Activated naive CD4-positive, alpha-beta T cell treated with anti-CD3 and anti-CD28 coated beads, Interleukin-2, amount 10 ng/mL, durations not matched to agents 7 days and 5 days (primary cell): ENCODE measurements at regions not wholly inside any gene's neighbourhood (a gene's known extent, or its start where the extent isn't known, plus 50 kb on each side); places are given as distances from the start of the nearest gene placed in this dataset.

Experiments used
- CTCF ChIA-PET: fragments of 350-600 bp; sonication (Branson Sonifier 250); formaldehyde crosslinking; loops from one replicate; lab custom pipeline; 2021; ENCODE audit warnings: antibody characterized with exemption; lab: Charles Lee
- DNase-seq: peaks from one replicate; pipeline ENCODE4 v3.0.0-alpha.2; 2020
- H3K27ac Mint-ChIP-seq: one replicate; pipeline ENCODE4 v1.8.0; 2021; ENCODE audit warnings: mild to moderate bottlenecking, moderate library complexity, mixed read lengths
- H3K27me3 Mint-ChIP-seq: one replicate; pipeline ENCODE4 v1.8.0; 2021; ENCODE audit warnings: mild to moderate bottlenecking, mixed read lengths
- H3K36me3 Mint-ChIP-seq: one replicate; pipeline ENCODE4 v1.8.0; 2021; ENCODE audit warnings: mixed read lengths
- H3K4me1 Mint-ChIP-seq: one replicate; pipeline ENCODE4 v1.8.0; 2021; ENCODE audit warnings: mixed read lengths
- H3K4me3 Mint-ChIP-seq: one replicate; pipeline ENCODE4 v1.8.0; 2021; ENCODE audit warnings: mild to moderate bottlenecking, moderate library complexity, mixed read lengths
- H3K9me3 Mint-ChIP-seq: one replicate; pipeline ENCODE4 v1.8.0; 2021; ENCODE audit warnings: mixed read lengths

DNA sequence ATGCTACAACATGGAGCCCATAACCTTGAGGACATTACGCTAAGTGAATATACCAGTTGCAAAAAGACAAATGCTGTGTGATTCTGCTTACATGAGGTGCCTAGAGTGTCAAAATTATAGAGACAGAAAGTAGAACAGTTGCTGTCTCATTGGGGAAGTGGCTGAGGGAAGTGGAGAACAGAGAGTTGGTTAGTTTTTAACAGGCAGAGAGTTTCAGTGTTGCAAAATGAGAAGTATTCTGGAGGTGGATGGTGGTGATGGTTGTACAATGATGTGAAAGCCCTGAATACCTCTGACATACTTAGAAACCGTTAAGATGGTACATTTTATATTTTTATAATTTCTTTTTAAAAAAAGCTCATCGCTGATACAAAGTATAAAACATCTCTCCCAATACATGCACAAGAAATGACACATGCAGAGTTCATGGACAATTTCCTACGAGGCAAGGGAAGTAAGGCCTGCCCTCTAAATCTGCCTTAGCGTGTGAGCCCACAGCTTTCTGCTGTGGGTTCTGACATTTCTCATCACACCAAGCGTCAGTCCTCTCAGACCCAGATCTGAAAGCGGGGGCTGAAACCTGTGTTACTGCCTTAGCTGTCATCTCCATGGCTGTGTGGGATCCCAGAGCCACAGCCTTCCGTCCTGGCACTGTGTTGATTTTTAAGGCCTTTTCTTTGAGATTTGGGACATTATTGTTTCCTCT is 126.0 kb downstream of the RNASET2 start:
- H3K4me1 Mint-ChIP-seq: no peaks in the 10 kb centered on the region
- H3K9me3 Mint-ChIP-seq: peaks cover 2% of the 10 kb centered on the region
- no peak overlapping the region for H3K27ac Mint-ChIP-seq
- no peaks in the 10 kb centered on the region for H3K27me3 Mint-ChIP-seq
- DNase-seq: no peak
- no peak overlapping the region for H3K4me3 Mint-ChIP-seq
- CTCF ChIA-PET: no interaction called here
- no peaks in the 10 kb centered on the region for H3K36me3 Mint-ChIP-seq

DNA sequence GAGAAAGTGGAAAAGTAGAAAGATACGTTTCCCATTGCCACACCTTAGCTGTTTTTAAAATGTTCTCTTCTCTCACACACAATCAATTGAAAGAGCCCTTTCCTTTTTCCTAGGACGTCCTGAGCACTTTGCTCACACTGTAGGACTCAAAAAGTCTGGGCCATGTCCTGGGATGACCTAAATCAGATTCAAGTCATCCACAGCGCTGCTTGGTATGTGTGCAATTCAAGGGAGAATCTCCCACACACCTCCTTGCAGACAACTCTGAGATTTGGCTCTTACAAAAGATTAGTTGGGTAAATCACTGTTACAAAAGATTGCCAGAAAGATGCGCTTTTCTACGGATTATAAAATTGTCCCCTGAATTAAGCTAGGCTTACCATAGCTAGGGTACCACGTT is 130.1 kb downstream of the RNASET2 start:
- H3K4me1 Mint-ChIP-seq: no peaks in the 10 kb centered on the region
- no peaks in the 10 kb centered on the region for H3K9me3 Mint-ChIP-seq
- H3K27ac Mint-ChIP-seq: no peak overlapping the region
- no peak for DNase-seq
- CTCF ChIA-PET: no interaction called here
- H3K27me3 Mint-ChIP-seq: no peaks in the 10 kb centered on the region
- no peak overlapping the region for H3K4me3 Mint-ChIP-seq
- H3K36me3 Mint-ChIP-seq: no peaks in the 10 kb centered on the region

DNA sequence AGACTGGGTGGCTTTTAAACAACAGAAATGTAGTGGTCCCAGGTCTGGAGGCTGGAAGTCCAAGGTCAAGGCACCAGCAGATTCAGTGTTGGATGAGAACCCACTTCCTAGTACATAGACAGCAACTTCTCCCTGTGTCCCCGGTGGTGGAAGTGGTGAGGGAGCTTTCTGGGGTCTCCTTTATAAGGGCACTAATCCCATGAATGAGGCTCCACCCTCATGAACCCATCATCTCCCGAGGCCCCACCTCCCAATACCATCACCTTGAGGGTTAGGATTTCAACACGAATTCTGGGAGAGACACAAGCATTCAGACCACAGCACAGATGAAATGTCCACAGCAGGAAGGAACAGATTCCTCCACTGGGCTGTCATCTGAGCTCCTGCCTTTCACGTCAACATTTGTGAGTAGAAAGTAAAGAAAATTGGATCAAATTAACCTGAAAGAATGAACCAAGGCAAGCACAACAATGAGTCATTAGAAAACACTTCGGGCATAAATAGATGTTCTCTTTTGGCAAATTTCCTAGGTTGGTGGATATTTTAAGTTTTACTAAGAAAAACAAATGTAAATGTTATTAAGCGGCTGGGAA is 130.7 kb downstream of the RNASET2 start:
- CTCF ChIA-PET: no interaction called here
- no peaks in the 10 kb centered on the region for H3K27me3 Mint-ChIP-seq
- H3K36me3 Mint-ChIP-seq: no peaks in the 10 kb centered on the region
- no peak overlapping the region for H3K4me3 Mint-ChIP-seq
- no peak for DNase-seq
- no peak overlapping the region for H3K27ac Mint-ChIP-seq
- H3K9me3 Mint-ChIP-seq: no peaks in the 10 kb centered on the region
- H3K4me1 Mint-ChIP-seq: no peaks in the 10 kb centered on the region

DNA sequence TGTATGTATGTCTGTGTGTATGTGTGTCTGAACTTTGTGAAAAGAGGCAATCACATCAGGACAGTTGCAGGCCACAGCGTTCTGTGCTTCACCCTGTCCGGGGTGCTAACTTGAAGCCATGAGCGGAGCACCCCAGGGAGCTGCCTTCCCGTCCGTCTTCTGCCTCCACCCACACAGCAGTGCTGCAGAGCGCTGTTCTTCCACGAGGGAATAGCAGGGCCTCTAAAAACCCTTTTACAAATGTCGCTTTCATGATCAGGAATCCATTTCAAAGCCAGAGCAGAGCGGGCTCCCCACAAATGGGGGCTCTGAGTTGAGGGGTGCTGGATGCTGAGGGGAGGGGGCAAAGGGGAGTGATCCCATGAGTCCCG is 131.5 kb downstream of the RNASET2 start:
- H3K27ac Mint-ChIP-seq: no peak overlapping the region
- H3K9me3 Mint-ChIP-seq: no peaks in the 10 kb centered on the region
- H3K4me1 Mint-ChIP-seq: no peaks in the 10 kb centered on the region
- CTCF ChIA-PET: no interaction called here
- no peaks in the 10 kb centered on the region for H3K36me3 Mint-ChIP-seq
- H3K27me3 Mint-ChIP-seq: no peaks in the 10 kb centered on the region
- no peak overlapping the region for H3K4me3 Mint-ChIP-seq
- DNase-seq: no peak

DNA sequence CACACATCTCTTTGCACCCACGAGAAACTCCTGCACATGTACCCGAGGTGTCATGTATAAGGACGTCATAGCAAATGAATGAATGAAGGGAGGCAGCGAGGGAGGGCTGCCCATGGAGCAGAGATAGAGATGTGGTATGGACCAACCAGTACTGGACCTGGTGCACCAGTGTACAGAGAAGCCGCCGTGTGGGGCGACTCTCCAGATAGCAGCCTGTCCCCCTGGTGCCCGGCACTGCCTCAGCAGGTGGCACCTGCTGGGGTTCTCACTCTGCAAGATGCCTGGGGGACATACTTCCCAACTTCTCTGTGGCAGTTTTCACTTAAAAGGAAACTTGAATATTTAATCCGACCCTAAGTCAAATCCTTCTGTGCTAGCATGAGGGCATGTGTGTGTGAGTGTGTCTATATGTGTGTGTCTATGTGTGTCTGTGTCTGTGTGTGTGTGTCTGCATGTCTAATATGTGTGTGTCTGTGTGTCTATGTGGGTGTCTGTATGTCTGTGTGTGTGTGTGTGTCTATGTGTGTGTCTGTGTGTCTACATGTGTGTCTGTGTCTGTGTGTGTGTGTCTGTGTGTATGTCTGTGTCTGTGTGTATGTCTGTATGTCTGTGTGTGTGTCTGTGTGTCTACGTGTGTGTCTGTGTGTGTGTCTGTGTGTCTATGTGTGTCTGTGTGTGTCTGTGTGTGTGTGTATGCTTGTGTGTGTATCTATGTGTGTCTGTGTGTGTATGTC is 132.0 kb downstream of the RNASET2 start:
- no peaks in the 10 kb centered on the region for H3K4me1 Mint-ChIP-seq
- no peak overlapping the region for H3K4me3 Mint-ChIP-seq
- no peak for DNase-seq
- H3K27ac Mint-ChIP-seq: no peak overlapping the region
- no peaks in the 10 kb centered on the region for H3K9me3 Mint-ChIP-seq
- CTCF ChIA-PET: no interaction called here
- no peaks in the 10 kb centered on the region for H3K36me3 Mint-ChIP-seq
- H3K27me3 Mint-ChIP-seq: no peaks in the 10 kb centered on the region

DNA sequence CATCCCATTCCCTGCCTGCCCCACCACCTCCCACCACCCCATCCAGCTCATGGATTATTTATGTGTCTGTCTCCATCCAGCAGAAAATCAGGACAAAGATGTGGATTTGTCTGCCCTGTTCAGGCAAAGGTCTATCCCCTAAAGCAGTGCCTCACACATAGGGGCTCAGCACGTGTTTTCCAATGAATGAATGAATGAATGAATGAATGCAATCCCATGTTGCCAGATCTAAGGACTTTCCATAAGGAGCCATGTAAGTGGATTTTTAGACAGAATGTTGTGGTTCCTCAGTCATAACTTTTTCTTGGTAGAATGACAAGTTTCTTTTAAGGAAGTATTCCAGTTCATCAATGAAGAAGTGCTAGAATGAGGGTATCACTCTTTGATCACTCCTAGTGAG is 133.7 kb downstream of the RNASET2 start:
- no peak overlapping the region for H3K4me3 Mint-ChIP-seq
- H3K9me3 Mint-ChIP-seq: no peaks in the 10 kb centered on the region
- H3K36me3 Mint-ChIP-seq: no peaks in the 10 kb centered on the region
- H3K27ac Mint-ChIP-seq: no peak overlapping the region
- no peak for DNase-seq
- CTCF ChIA-PET: no interaction called here
- no peaks in the 10 kb centered on the region for H3K27me3 Mint-ChIP-seq
- no peaks in the 10 kb centered on the region for H3K4me1 Mint-ChIP-seq

DNA sequence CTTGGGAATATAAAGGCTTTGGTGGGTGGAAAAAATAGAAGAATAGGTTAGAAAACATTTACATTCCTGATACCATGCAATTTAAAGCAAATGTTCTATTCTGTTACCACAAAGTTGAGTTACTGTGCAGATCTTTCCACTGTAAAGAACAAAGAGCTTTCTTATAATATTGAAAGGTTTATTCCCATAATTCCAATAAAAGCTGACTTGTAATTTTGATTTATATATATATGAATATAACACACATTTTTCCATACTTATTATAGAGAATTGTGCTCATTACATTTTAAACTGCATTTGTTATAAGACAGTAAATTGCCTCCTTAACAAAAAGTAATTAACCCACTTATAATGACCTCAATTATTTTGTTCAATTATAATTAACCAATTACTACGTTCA is 135.9 kb downstream of the RNASET2 start:
- no peaks in the 10 kb centered on the region for H3K27me3 Mint-ChIP-seq
- H3K27ac Mint-ChIP-seq: no peak overlapping the region
- no peaks in the 10 kb centered on the region for H3K9me3 Mint-ChIP-seq
- no peak overlapping the region for H3K4me3 Mint-ChIP-seq
- CTCF ChIA-PET: no interaction called here
- no peaks in the 10 kb centered on the region for H3K4me1 Mint-ChIP-seq
- H3K36me3 Mint-ChIP-seq: no peaks in the 10 kb centered on the region
- no peak for DNase-seq

DNA sequence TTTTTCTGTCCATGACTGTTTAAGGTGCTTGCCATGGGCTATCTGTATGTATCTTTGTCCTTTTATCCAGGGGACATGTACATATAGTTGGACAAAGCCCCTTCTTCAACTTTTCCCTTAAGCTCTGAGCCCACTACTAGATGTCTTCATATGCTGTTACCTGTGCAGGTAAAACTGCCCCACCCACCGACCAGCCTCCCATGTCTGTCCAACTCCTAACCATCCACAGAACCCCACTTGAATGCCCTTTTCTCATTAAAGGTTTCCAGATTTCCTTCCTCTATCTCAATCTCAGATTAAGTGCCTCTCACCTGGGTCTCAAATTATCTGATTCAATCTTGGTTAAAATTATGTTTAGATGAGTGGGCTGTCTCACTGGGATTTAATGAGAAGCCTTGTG is 136.3 kb downstream of the RNASET2 start:
- CTCF ChIA-PET: no interaction called here

DNA sequence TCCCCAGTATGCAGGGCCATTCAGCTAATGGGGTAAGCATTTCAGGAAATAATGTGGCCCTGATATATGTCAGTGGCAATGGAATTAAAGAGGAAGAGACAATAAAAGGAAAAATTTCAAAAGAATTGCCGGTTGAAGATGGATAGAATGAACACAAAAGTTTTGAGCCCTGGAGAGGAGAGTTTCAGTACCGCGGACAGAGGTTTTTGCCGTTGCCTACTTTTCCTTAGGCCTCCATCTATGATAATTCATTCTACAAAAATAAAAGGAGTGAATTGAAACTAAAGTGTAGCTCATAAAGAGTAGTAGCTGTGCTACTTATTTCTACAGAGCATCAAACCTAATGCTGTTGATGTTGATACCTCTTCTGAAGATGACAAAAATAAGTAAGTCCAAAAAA is 140.7 kb downstream of the RNASET2 start:
- no peak overlapping the region for H3K4me3 Mint-ChIP-seq
- no peaks in the 10 kb centered on the region for H3K4me1 Mint-ChIP-seq
- CTCF ChIA-PET: no interaction called here
- no peak for DNase-seq
- H3K36me3 Mint-ChIP-seq: no peaks in the 10 kb centered on the region
- H3K27me3 Mint-ChIP-seq: no peaks in the 10 kb centered on the region
- H3K9me3 Mint-ChIP-seq: no peaks in the 10 kb centered on the region
- H3K27ac Mint-ChIP-seq: no peak overlapping the region

More for the DNA sequence above, 136.3 kb downstream of the RNASET2 start:
- H3K4me1 Mint-ChIP-seq: no peaks in the 10 kb centered on the region
- no peak for DNase-seq
- no peak overlapping the region for H3K27ac Mint-ChIP-seq
- no peaks in the 10 kb centered on the region for H3K9me3 Mint-ChIP-seq
- H3K4me3 Mint-ChIP-seq: no peak overlapping the region
- H3K36me3 Mint-ChIP-seq: no peaks in the 10 kb centered on the region
- H3K27me3 Mint-ChIP-seq: no peaks in the 10 kb centered on the region

DNA sequence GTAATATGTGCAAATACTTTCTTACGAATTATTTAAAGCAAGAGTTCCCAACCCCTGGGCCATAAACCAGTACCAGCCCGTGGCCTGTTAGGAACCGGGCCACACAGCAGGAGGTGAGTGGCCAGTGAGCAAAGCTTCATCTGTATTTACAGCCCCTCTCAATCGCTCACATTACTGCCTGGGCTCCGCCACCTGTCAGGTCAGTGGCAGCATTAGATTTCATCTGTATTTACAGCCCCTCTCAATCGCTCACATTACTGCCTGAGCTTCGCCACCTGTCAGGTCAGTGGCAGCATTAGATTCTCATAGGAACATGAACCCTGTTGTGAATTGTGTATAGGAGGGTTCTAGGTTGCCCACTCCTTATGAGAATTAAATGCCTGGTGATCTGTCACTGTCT is 142.0 kb downstream of the RNASET2 start:
- no peaks in the 10 kb centered on the region for H3K27me3 Mint-ChIP-seq
- CTCF ChIA-PET: interaction anchor here (0.7 kb wide), 1 partner anchor 325 kb away, joined by 3 read pairs; no protein-coding TSS in a partner anchor
- H3K4me1 Mint-ChIP-seq: no peaks in the 10 kb centered on the region
- H3K9me3 Mint-ChIP-seq: no peaks in the 10 kb centered on the region
- no peak for DNase-seq
- H3K36me3 Mint-ChIP-seq: no peaks in the 10 kb centered on the region
- H3K4me3 Mint-ChIP-seq: no peak overlapping the region
- H3K27ac Mint-ChIP-seq: no peak overlapping the region

DNA sequence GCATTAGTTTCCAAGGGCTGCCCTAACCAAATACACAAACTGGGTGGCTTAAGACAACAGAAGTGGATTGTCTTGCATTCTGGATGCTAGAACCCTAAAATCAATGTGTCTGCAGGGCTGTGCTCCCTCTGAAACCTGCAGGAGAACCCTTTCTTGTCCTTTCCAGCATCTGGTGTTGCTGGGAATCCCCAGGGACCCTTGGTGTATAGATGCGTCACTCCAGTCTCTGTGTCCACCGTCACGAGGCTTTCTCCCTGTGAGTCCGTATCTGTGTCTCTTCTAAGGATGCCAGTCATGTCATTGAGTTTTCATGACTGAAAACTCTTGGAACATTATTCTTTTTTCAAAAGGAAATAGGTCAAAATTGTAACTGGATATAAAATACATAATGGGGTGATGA is 142.9 kb downstream of the RNASET2 start:
- CTCF ChIA-PET: no interaction called here
- H3K4me3 Mint-ChIP-seq: no peak overlapping the region
- H3K9me3 Mint-ChIP-seq: no peaks in the 10 kb centered on the region
- no peak overlapping the region for H3K27ac Mint-ChIP-seq
- no peak for DNase-seq
- H3K27me3 Mint-ChIP-seq: no peaks in the 10 kb centered on the region
- no peaks in the 10 kb centered on the region for H3K4me1 Mint-ChIP-seq
- H3K36me3 Mint-ChIP-seq: no peaks in the 10 kb centered on the region

DNA sequence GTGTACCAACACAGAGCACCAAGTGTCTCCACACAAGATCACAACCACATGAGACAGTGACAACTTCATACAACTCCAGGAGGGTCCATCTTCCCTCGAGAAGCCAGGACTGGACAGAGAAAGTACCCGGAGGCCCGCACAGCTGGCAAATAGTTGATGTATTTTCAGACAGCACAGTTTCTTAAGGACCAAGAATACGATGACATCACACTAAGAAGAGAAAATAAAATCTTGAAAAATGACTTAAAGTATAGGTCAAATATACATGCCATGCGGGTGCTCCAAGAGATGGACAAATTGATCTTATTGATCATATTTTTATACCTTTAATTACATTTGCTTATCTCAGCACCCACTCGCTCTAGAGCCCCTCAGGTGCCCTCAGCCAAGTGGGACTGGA is 145.5 kb downstream of the RNASET2 start:
- H3K27me3 Mint-ChIP-seq: peaks cover 6% of the 10 kb centered on the region
- peaks cover 18% of the 10 kb centered on the region for H3K9me3 Mint-ChIP-seq
- no peak overlapping the region for H3K4me3 Mint-ChIP-seq
- H3K4me1 Mint-ChIP-seq: no peaks in the 10 kb centered on the region
- H3K36me3 Mint-ChIP-seq: peaks cover 6% of the 10 kb centered on the region
- no peak overlapping the region for H3K27ac Mint-ChIP-seq
- no peak for DNase-seq
- CTCF ChIA-PET: no interaction called here

DNA sequence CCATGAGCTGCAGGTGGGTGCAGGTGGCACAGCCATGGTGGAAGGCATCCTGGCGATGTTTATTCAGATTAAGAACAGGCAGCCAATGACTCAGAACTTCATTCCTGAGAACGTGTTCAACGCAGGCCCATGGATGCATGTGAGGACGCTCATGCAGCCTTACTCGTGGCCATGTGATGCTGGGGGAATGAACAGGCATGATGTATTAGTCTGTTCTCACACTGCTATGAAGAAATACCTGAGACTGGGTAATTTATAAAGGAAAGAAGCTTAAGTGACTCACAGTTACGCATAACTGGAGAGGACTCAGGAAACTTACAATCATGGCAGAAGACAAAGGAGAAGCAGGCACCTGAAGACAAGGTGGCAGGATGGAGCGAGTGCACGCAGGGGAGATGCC is 146.6 kb downstream of the RNASET2 start:
- H3K4me1 Mint-ChIP-seq: no peaks in the 10 kb centered on the region
- peaks cover 15% of the 10 kb centered on the region for H3K27me3 Mint-ChIP-seq
- peaks cover 10% of the 10 kb centered on the region for H3K36me3 Mint-ChIP-seq
- DNase-seq: no peak
- no peak overlapping the region for H3K27ac Mint-ChIP-seq
- H3K4me3 Mint-ChIP-seq: no peak overlapping the region
- peaks cover 27% of the 10 kb centered on the region for H3K9me3 Mint-ChIP-seq
- CTCF ChIA-PET: no interaction called here

DNA sequence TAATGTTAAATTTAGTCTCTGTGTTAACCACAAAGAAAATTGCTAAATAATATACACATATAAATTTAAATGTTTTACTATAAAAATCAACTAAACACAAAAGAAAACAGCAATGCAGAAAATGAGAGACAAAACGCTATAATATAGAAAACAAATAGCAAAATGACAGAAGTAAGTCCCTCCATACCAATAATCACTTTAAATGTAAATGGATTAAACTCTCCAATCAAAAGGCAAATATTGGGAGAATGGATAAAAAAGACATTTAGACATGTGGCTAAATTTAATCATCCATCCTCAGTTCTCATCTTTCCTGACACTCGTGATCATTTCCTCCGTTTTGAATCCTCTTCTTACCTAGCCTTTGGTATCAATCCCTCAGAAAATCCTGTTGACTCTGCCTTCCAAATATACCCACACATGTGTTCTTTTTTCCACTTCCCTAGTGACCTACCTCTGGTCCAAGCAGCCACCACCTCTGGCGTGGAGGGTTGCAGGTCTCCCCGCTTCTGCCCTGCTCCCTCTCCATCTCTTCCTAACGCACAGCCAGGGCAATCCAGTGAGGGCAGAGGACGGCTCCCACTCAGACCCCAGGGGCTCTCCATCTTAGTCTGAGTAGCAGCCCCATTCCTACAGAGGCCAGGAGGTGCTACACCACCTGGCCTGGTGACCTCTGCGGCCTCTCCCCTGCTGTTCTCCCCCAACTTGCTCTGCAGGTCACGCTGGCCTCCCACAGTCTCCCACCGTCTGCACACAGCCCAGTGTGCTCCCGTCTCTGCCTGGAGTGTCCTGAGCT is 149.2 kb downstream of the RNASET2 start:
- Mint-ChIP-seq H3K9me3 (peaks cover 27% of the 10 kb centered on the region), H3K36me3 (peaks cover 10% of the 10 kb centered on the region), H3K4me3 (no peak overlapping the region), H3K27ac (no peak overlapping the region), H3K4me1 (no peaks in the 10 kb centered on the region), H3K27me3 (peaks cover 15% of the 10 kb centered on the region)
- DNase-seq: no peak
- CTCF ChIA-PET: no interaction called here
